Activated naive CD8-positive, alpha-beta T cell treated with anti-CD3 and anti-CD28 coated beads, Interleukin-2, amount 50 U/mL, for 24 hours (primary cell): ENCODE measurements at regions not wholly inside any gene's neighbourhood (a gene's known extent, or its start where the extent isn't known, plus 50 kb on each side); places are given as distances from the start of the nearest gene placed in this dataset.

Experiments used
- ATAC-seq: fragments of 150-1000 bp; cut with Tn5 transposase; one replicate; pipeline ENCODE4 v1.10.0; 2021
- DNase-seq: peaks from one replicate; pipeline ENCODE4 v3.0.0; 2021
- H3K27ac Mint-ChIP-seq: one replicate; pipeline ENCODE4 v1.8.0; 2021; ENCODE audit warnings: mild to moderate bottlenecking, mixed read lengths
- H3K27me3 Mint-ChIP-seq: one replicate; pipeline ENCODE4 v1.8.0; 2021; ENCODE audit warnings: mixed read lengths
- H3K36me3 Mint-ChIP-seq: one replicate; pipeline ENCODE4 v1.8.0; 2021; ENCODE audit warnings: low read depth, mixed read lengths
- H3K4me1 Mint-ChIP-seq: one replicate; pipeline ENCODE4 v1.8.0; 2021; ENCODE audit warnings: mixed read lengths
- H3K4me3 Mint-ChIP-seq: one replicate; pipeline ENCODE4 v1.8.0; 2021; ENCODE audit warnings: mild to moderate bottlenecking, moderate library complexity, mixed read lengths
- H3K9me3 Mint-ChIP-seq: one replicate; pipeline ENCODE4 v1.8.0; 2021; ENCODE audit warnings: mixed read lengths

- ATAC-seq: no peak
- H3K27me3 Mint-ChIP-seq: no peaks in the 10 kb centered on the region
- no peak overlapping the region for H3K27ac Mint-ChIP-seq
- H3K36me3 Mint-ChIP-seq: no peaks in the 10 kb centered on the region
- H3K9me3 Mint-ChIP-seq: peaks cover 2% of the 10 kb centered on the region
- no peak for DNase-seq
- H3K4me1 Mint-ChIP-seq: no peaks in the 10 kb centered on the region
- no peak overlapping the region for H3K4me3 Mint-ChIP-seq
Measured at GRCh38 chr5:144065786-144066185, 104.7 kb downstream of the YIPF5 start.

GRCh38 chr5:144072518-144072927 lies 97.9 kb downstream of the YIPF5 start:
- H3K4me3 Mint-ChIP-seq: no peak overlapping the region
- no peaks in the 10 kb centered on the region for H3K4me1 Mint-ChIP-seq
- H3K36me3 Mint-ChIP-seq: no peaks in the 10 kb centered on the region
- H3K9me3 Mint-ChIP-seq: no peaks in the 10 kb centered on the region
- ATAC-seq (no peak), DNase-seq (no peak)
- H3K27ac Mint-ChIP-seq: no peak overlapping the region
- peaks cover 7% of the 10 kb centered on the region for H3K27me3 Mint-ChIP-seq

GRCh38 chr5:144076521-144077083 lies 93.9 kb downstream of the YIPF5 start:
- Mint-ChIP-seq H3K27me3 (peaks cover 7% of the 10 kb centered on the region), H3K36me3 (no peaks in the 10 kb centered on the region), H3K9me3 (peaks cover 7% of the 10 kb centered on the region), H3K27ac (no peak overlapping the region), H3K4me1 (no peaks in the 10 kb centered on the region), H3K4me3 (no peak overlapping the region)
- ATAC-seq (no peak), DNase-seq (no peak)

- Mint-ChIP-seq H3K36me3 (no peaks in the 10 kb centered on the region), H3K9me3 (peaks cover 7% of the 10 kb centered on the region), H3K27ac (no peak overlapping the region)
Measured at GRCh38 chr5:144083185-144083584, 87.3 kb downstream of the YIPF5 start.

GRCh38 chr5:144084971-144085370 lies 85.5 kb downstream of the YIPF5 start:
- peaks cover 7% of the 10 kb centered on the region for H3K9me3 Mint-ChIP-seq
- ATAC-seq (no peak), DNase-seq (no peak)
- H3K4me3 Mint-ChIP-seq: no peak overlapping the region
- no peak overlapping the region for H3K27ac Mint-ChIP-seq
- H3K4me1 Mint-ChIP-seq: no peaks in the 10 kb centered on the region
- H3K27me3 Mint-ChIP-seq: no peaks in the 10 kb centered on the region
- no peaks in the 10 kb centered on the region for H3K36me3 Mint-ChIP-seq

More at GRCh38 chr5:144083185-144083584, 87.3 kb downstream of the YIPF5 start:
- no peak overlapping the region for H3K4me3 Mint-ChIP-seq
- no peak for DNase-seq
- ATAC-seq: no peak
- no peaks in the 10 kb centered on the region for H3K4me1 Mint-ChIP-seq
- H3K27me3 Mint-ChIP-seq: no peaks in the 10 kb centered on the region

GRCh38 chr5:144085381-144085780 lies 85.1 kb downstream of the YIPF5 start:
- Mint-ChIP-seq H3K27ac (no peak overlapping the region), H3K4me3 (no peak overlapping the region), H3K4me1 (no peaks in the 10 kb centered on the region), H3K9me3 (peaks cover 7% of the 10 kb centered on the region), H3K36me3 (no peaks in the 10 kb centered on the region), H3K27me3 (no peaks in the 10 kb centered on the region)
- no peak for DNase-seq
- ATAC-seq: no peak

- H3K4me1 Mint-ChIP-seq: no peaks in the 10 kb centered on the region
- no peaks in the 10 kb centered on the region for H3K36me3 Mint-ChIP-seq
- no peak for ATAC-seq
- H3K4me3 Mint-ChIP-seq: no peak overlapping the region
- DNase-seq: no peak
- H3K27me3 Mint-ChIP-seq: peaks cover 3% of the 10 kb centered on the region
- no peaks in the 10 kb centered on the region for H3K9me3 Mint-ChIP-seq
- no peak overlapping the region for H3K27ac Mint-ChIP-seq
Measured at GRCh38 chr5:144086295-144086694, 84.2 kb downstream of the YIPF5 start.

- Mint-ChIP-seq H3K9me3 (no peaks in the 10 kb centered on the region), H3K4me1 (no peaks in the 10 kb centered on the region), H3K27ac (no peak overlapping the region), H3K36me3 (no peaks in the 10 kb centered on the region), H3K4me3 (no peak overlapping the region), H3K27me3 (peaks cover 3% of the 10 kb centered on the region)
- ATAC-seq (no peak), DNase-seq (no peak)
Measured at GRCh38 chr5:144087576-144087975, 82.9 kb downstream of the YIPF5 start.

GRCh38 chr5:144088206-144089064 lies 82.0 kb downstream of the YIPF5 start:
- H3K36me3 Mint-ChIP-seq: no peaks in the 10 kb centered on the region
- no peak for ATAC-seq
- no peaks in the 10 kb centered on the region for H3K9me3 Mint-ChIP-seq
- no peak for DNase-seq
- peaks cover 3% of the 10 kb centered on the region for H3K27me3 Mint-ChIP-seq
- H3K27ac Mint-ChIP-seq: no peak overlapping the region
- H3K4me3 Mint-ChIP-seq: no peak overlapping the region
- no peaks in the 10 kb centered on the region for H3K4me1 Mint-ChIP-seq

GRCh38 chr5:144089401-144090021 lies 80.9 kb downstream of the YIPF5 start:
- H3K27me3 Mint-ChIP-seq: peaks cover 3% of the 10 kb centered on the region
- no peak for ATAC-seq
- no peaks in the 10 kb centered on the region for H3K36me3 Mint-ChIP-seq
- H3K9me3 Mint-ChIP-seq: no peaks in the 10 kb centered on the region
- DNase-seq: no peak
- no peak overlapping the region for H3K27ac Mint-ChIP-seq
- H3K4me1 Mint-ChIP-seq: peaks cover 4% of the 10 kb centered on the region
- no peak overlapping the region for H3K4me3 Mint-ChIP-seq

GRCh38 chr5:144092508-144092907 lies 78.0 kb downstream of the YIPF5 start:
- Mint-ChIP-seq H3K9me3 (no peaks in the 10 kb centered on the region), H3K4me3 (no peak overlapping the region), H3K36me3 (no peaks in the 10 kb centered on the region), H3K27me3 (peaks cover 3% of the 10 kb centered on the region), H3K4me1 (peaks cover 4% of the 10 kb centered on the region), H3K27ac (no peak overlapping the region)
- DNase-seq (no peak), ATAC-seq (no peak)

- H3K27me3 Mint-ChIP-seq: peaks cover 5% of the 10 kb centered on the region
- no peak for ATAC-seq
Measured at GRCh38 chr5:144093400-144093799, 77.1 kb downstream of the YIPF5 start.

GRCh38 chr5:144093868-144094267 lies 76.6 kb downstream of the YIPF5 start:
- ATAC-seq (no peak), DNase-seq (no peak)
- H3K9me3 Mint-ChIP-seq: no peaks in the 10 kb centered on the region
- H3K27me3 Mint-ChIP-seq: peaks cover 5% of the 10 kb centered on the region
- H3K36me3 Mint-ChIP-seq: no peaks in the 10 kb centered on the region
- H3K4me1 Mint-ChIP-seq: peaks cover 4% of the 10 kb centered on the region
- H3K4me3 Mint-ChIP-seq: no peak overlapping the region
- no peak overlapping the region for H3K27ac Mint-ChIP-seq

More at GRCh38 chr5:144093400-144093799, 77.1 kb downstream of the YIPF5 start:
- DNase-seq: no peak
- no peaks in the 10 kb centered on the region for H3K9me3 Mint-ChIP-seq
- peaks cover 4% of the 10 kb centered on the region for H3K4me1 Mint-ChIP-seq
- no peak overlapping the region for H3K27ac Mint-ChIP-seq
- no peak overlapping the region for H3K4me3 Mint-ChIP-seq
- H3K36me3 Mint-ChIP-seq: no peaks in the 10 kb centered on the region

- Mint-ChIP-seq H3K9me3 (no peaks in the 10 kb centered on the region), H3K4me3 (no peak overlapping the region), H3K36me3 (no peaks in the 10 kb centered on the region), H3K27ac (no peak overlapping the region), H3K4me1 (no peaks in the 10 kb centered on the region), H3K27me3 (peaks cover 1% of the 10 kb centered on the region)
- DNase-seq (no peak), ATAC-seq (no peak)
Measured at GRCh38 chr5:144100702-144101101, 69.8 kb downstream of the YIPF5 start.

GRCh38 chr5:144101616-144102015 lies 68.8 kb downstream of the YIPF5 start:
- Mint-ChIP-seq H3K9me3 (no peaks in the 10 kb centered on the region), H3K27me3 (peaks cover 1% of the 10 kb centered on the region), H3K27ac (no peak overlapping the region), H3K4me3 (no peak overlapping the region), H3K36me3 (no peaks in the 10 kb centered on the region), H3K4me1 (no peaks in the 10 kb centered on the region)
- DNase-seq: no peak
- no peak for ATAC-seq
